GM23248 (cell line): ENCODE measurements at regions not wholly inside any gene's neighbourhood (a gene's known extent, or its start where the extent isn't known, plus 50 kb on each side); places are given as distances from the start of the nearest gene placed in this dataset.

Source experiments
- DNase-seq: peaks from one replicate; pipeline ENCODE4 v3.0.0-alpha.2; 2015
- H2AFZ ChIP-seq: fragments of 200-600 bp; sonication (generic); 2 replicates; pipeline ENCODE4 v1.6.1; 2016; ENCODE audit warnings: antibody characterized with exemption
- H3F3A ChIP-seq: fragments of 200-600 bp; sonication (generic); 2 replicates; pipeline ENCODE4 v1.6.1; 2016; ENCODE audit warnings: mild to moderate bottlenecking, antibody characterized with exemption, mixed run types; ENCODE audit not compliant: insufficient read depth
- H3K27ac ChIP-seq: fragments of 200-600 bp; sonication (generic); 2 replicates; pipeline ENCODE4 v1.5.1; 2016; ENCODE audit warnings: mild to moderate bottlenecking
- H3K27me3 ChIP-seq: fragments of 200-600 bp; sonication (generic); replicated peaks from 2 replicates; pipeline ENCODE4 v1.6.1; 2016; ENCODE audit warnings: mild to moderate bottlenecking; ENCODE audit not compliant: insufficient read depth
- H3K36me3 ChIP-seq: fragments of 200-600 bp; sonication (generic); 2 replicates; pipeline ENCODE4 v1.6.1; 2016; ENCODE audit warnings: low read depth, mild to moderate bottlenecking
- H3K4me1 ChIP-seq: fragments of 200-600 bp; sonication (generic); 2 replicates; pipeline ENCODE4 v1.6.1; 2016; ENCODE audit warnings: mild to moderate bottlenecking; ENCODE audit not compliant: insufficient read depth
- H3K4me2 ChIP-seq: fragments of 200-600 bp; sonication (generic); one replicate; pipeline ENCODE4 v1.6.1; 2016; ENCODE audit warnings: mild to moderate bottlenecking; ENCODE audit not compliant: unreplicated experiment
- H3K4me3 ChIP-seq: fragments of 200-600 bp; sonication (generic); 2 replicates; pipeline ENCODE4 v1.5.1; 2016; ENCODE audit warnings: mild to moderate bottlenecking
- H3K79me2 ChIP-seq: fragments of 200-600 bp; sonication (generic); 2 replicates; pipeline ENCODE4 v1.6.1; 2016; ENCODE audit warnings: mild to moderate bottlenecking; ENCODE audit not compliant: insufficient read depth
- H3K9ac ChIP-seq: fragments of 200-600 bp; sonication (generic); 2 replicates; pipeline ENCODE4 v1.6.1; 2016; ENCODE audit warnings: mild to moderate bottlenecking
- H3K9me2 ChIP-seq: fragments of 200-600 bp; sonication (generic); 2 replicates; pipeline ENCODE4 v1.6.1; 2016; ENCODE audit warnings: mixed run types, mild to moderate bottlenecking, moderate library complexity; ENCODE audit not compliant: insufficient read depth
- H3K9me3 ChIP-seq: fragments of 200-600 bp; sonication (generic); one replicate; pipeline ENCODE4 v1.6.1; 2017; ENCODE audit warnings: low read depth
- H4K20me1 ChIP-seq: fragments of 200-600 bp; sonication (generic); 2 replicates; pipeline ENCODE4 v1.6.0; 2016; ENCODE audit not compliant: insufficient read depth
- EZH2 ChIP-seq: fragments of 200-600 bp; sonication (generic); IDR thresholded peaks from 2 replicates; pipeline ENCODE4 v1.6.1; 2018; ENCODE audit warnings: antibody characterized with exemption, mild to moderate bottlenecking; ENCODE audit not compliant: insufficient read depth, poor library complexity, severe bottlenecking
- EZH2phosphoT487 ChIP-seq: fragments of 200-600 bp; sonication (generic); IDR thresholded peaks from 2 replicates; pipeline ENCODE4 v1.6.1; 2018; ENCODE audit warnings: antibody characterized with exemption, moderate library complexity, mild to moderate bottlenecking, low read depth; ENCODE audit not compliant: insufficient read depth
- WGBS, 2 experiments: methylation state at CpG; one replicate each; pipeline ENCODE4 v1.1.6; 2015 to 2017; ENCODE audit warnings: low lambda C conversion rate in 2 of 2, low coverage in 1 of 2; ENCODE audit errors: missing lambda C conversion rate in 2 of 2; 5-methylcytosine and 5-hydroxymethylcytosine counted together
- in situ Hi-C: fragments of 300-500 bp; cut with MboI; formaldehyde crosslinking; loops from 2 replicates; pipeline ENCODE4 v1.15.0; 2020

DNA sequence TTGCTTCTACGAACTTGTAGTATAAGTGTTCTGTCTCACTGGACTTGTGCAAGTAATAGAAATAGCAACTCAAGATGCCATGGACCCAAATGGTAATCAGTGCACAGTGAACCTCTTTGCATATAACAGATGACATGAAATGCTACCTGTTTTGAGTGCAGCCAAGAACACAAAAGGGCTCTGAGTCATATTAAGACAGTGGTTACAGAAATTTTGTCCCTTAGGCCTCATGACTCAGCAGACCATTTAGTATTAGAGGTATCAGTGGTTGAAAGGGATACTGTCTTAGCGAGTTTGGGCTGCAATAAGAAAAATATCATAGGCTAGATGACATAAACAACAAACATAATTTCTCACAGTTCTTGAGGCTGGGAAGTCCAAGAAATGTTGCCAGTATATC, 502.9 kb upstream of the PCDH10 start:
- Histone ChIP-seq H3K4me2 (no peak overlapping the region), H3K9me3 (no peaks in the 10 kb centered on the region), H3K79me2 (no peaks in the 10 kb centered on the region), H3K27me3 (no peaks in the 10 kb centered on the region), H3K9me2 (no peaks in the 10 kb centered on the region), H3K4me1 (no peaks in the 10 kb centered on the region), H3K27ac (no peak overlapping the region), H3K36me3 (no peaks in the 10 kb centered on the region), H2AFZ (no peak overlapping the region), H3K9ac (no peak overlapping the region), H3F3A (no peaks in the 10 kb centered on the region), H4K20me1 (no peaks in the 10 kb centered on the region), H3K4me3 (no peak overlapping the region)
- 10 to 16% methylated on average over 2 of the region's 2 CpGs for WGBS, 2 experiments
- TF ChIP-seq EZH2phosphoT487 (no peak), EZH2 (no peak)
- in situ Hi-C loops = no loop called here
- no peak for DNase-seq

DNA sequence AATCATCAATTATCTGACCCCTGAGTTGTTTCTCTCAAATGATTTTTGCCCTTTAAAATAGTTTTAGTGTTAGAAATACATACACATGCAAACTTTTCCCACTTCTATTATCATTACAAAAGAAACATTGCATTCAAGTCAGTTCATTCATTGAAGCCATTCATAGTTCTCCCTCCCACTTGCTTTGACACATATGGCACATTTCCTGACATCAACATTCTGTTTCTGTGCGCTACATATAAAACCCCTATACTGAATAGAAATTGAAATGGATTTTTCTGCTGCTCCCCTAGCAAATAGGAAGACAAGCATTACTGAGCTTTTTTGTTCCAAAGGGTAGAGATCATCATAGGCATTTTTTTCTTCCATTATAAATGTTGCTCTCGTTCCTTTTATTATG, 497.9 kb upstream of the PCDH10 start:
- H3K9ac ChIP-seq = no peak overlapping the region
- in situ Hi-C loops = no loop called here

GRCh38 chr4:132660181-132660580, 488.9 kb upstream of the PCDH10 start:
- H2AFZ ChIP-seq = no peak overlapping the region
- no peak overlapping the region for H3K9ac ChIP-seq
- H3K4me1 ChIP-seq = no peaks in the 10 kb centered on the region
- H3K4me2 ChIP-seq = no peak overlapping the region
- no peaks in the 10 kb centered on the region for H3K9me3 ChIP-seq
- no peak for DNase-seq
- in situ Hi-C loops = no loop called here
- H3K27ac ChIP-seq = no peak overlapping the region
- no peaks in the 10 kb centered on the region; the same call in 1 of the 2 replicates for H3K9me2 ChIP-seq
- H3K36me3 ChIP-seq = no peaks in the 10 kb centered on the region
- H3F3A ChIP-seq = no peaks in the 10 kb centered on the region
- 5 to 10% methylated on average over 1 of the region's 1 CpG for WGBS, 2 experiments
- no peaks in the 10 kb centered on the region for H3K27me3 ChIP-seq
- TF ChIP-seq EZH2phosphoT487 (no peak), EZH2 (no peak)
- H4K20me1 ChIP-seq = no peaks in the 10 kb centered on the region
- H3K4me3 ChIP-seq = no peak overlapping the region
- H3K79me2 ChIP-seq = no peaks in the 10 kb centered on the region

More for the DNA sequence above, 497.9 kb upstream of the PCDH10 start:
- TF ChIP-seq EZH2phosphoT487 (no peak), EZH2 (no peak)
- no peaks in the 10 kb centered on the region for H4K20me1 ChIP-seq
- H3K36me3 ChIP-seq = no peaks in the 10 kb centered on the region
- no peaks in the 10 kb centered on the region for H3K9me3 ChIP-seq
- 20 to 25% methylated on average over 2 of the region's 2 CpGs for WGBS, 2 experiments
- no peak overlapping the region for H3K27ac ChIP-seq
- H3K4me3 ChIP-seq = no peak overlapping the region
- H3K9me2 ChIP-seq = no peaks in the 10 kb centered on the region
- H3K79me2 ChIP-seq = no peaks in the 10 kb centered on the region
- H2AFZ ChIP-seq = no peak overlapping the region
- H3K4me2 ChIP-seq = no peak overlapping the region
- no peak for DNase-seq
- H3K27me3 ChIP-seq = no peaks in the 10 kb centered on the region
- H3K4me1 ChIP-seq = no peaks in the 10 kb centered on the region
- no peaks in the 10 kb centered on the region for H3F3A ChIP-seq

- H3K36me3 ChIP-seq = no peaks in the 10 kb centered on the region
- no peak overlapping the region for H3K4me3 ChIP-seq
- no peak overlapping the region for H3K9ac ChIP-seq
- WGBS, 2 experiments = 0 to 5% methylated on average over 1 of the region's 1 CpG
- H3K9me3 ChIP-seq = no peaks in the 10 kb centered on the region
- H3K79me2 ChIP-seq = no peaks in the 10 kb centered on the region
- TF ChIP-seq EZH2 (no peak), EZH2phosphoT487 (no peak)
- no peak for DNase-seq
- no peaks in the 10 kb centered on the region for H4K20me1 ChIP-seq
- H2AFZ ChIP-seq = no peak overlapping the region
- in situ Hi-C loops = no loop called here
- no peak overlapping the region for H3K4me2 ChIP-seq
- H3K27ac ChIP-seq = no peak overlapping the region
- no peaks in the 10 kb centered on the region for H3F3A ChIP-seq
- no peaks in the 10 kb centered on the region for H3K27me3 ChIP-seq
- no peaks in the 10 kb centered on the region for H3K4me1 ChIP-seq
- H3K9me2 ChIP-seq = no peaks in the 10 kb centered on the region; the same call in 1 of the 2 replicates
These were observed 486.6 kb upstream of the PCDH10 start for GRCh38 chr4:132662456-132662855.

- Histone ChIP-seq H3K36me3 (no peaks in the 10 kb centered on the region), H3K79me2 (no peaks in the 10 kb centered on the region), H3K4me1 (no peaks in the 10 kb centered on the region), H2AFZ (no peak overlapping the region), H3K4me2 (no peak overlapping the region), H3K27ac (no peak overlapping the region), H3K9ac (no peak overlapping the region), H3F3A (no peaks in the 10 kb centered on the region), H3K9me3 (no peaks in the 10 kb centered on the region), H3K4me3 (no peak overlapping the region), H3K9me2 (no peaks in the 10 kb centered on the region), H4K20me1 (no peaks in the 10 kb centered on the region), H3K27me3 (no peaks in the 10 kb centered on the region)
- TF ChIP-seq EZH2phosphoT487 (no peak), EZH2 (no peak)
- in situ Hi-C loops = no loop called here
- no peak for DNase-seq
- 0 to 19% methylated on average over 1 of the region's 1 CpG for WGBS, 2 experiments
These were observed 479.3 kb upstream of the PCDH10 start for GRCh38 chr4:132669786-132670185.
